ENCODE measurements at regions not wholly inside any gene's neighbourhood (a gene's known extent, or its start where the extent isn't known, plus 50 kb on each side); places are given as distances from the start of the nearest gene placed in this dataset.

DNA sequence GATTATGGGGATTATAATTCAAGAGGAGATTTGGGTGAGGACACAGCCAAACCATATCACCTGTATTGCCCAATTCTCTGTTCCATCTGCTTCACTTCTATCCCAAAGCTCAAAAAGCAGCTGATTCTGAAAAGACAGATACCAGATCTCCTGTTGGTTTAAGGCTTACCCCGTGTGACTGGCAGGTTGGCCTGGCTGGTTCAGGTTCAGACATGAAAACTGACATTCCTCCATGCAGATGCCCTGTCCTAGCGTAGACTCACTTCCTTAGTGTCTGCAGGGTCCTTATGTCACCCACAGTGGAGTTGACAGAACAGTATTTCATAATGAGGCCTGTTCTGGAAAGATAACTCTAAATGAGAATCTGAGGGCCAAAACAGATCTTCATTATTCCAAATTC, 61.1 kb upstream of the FLRT2 start:
- no peak for ATAC-seq
- ChIA-PET CTCF (no interaction called here), POLR2A (no interaction called here)
- H3K27ac Mint-ChIP-seq = no peak overlapping the region
- H3K4me1 Mint-ChIP-seq = peaks cover 22% of the 10 kb centered on the region
- H3K27me3 Mint-ChIP-seq (ENCODE audit: low read depth) = no peaks in the 10 kb centered on the region
- no peak for DNase-seq (ENCODE audit: low spot score)
- H3K9me3 Mint-ChIP-seq = peaks cover 6% of the 10 kb centered on the region; the same call in 1 of the 2 replicates
- H3K36me3 Mint-ChIP-seq = no peaks in the 10 kb centered on the region
- H3K4me3 Mint-ChIP-seq = no peak overlapping the region
- TF ChIP-seq, protein P1, sequence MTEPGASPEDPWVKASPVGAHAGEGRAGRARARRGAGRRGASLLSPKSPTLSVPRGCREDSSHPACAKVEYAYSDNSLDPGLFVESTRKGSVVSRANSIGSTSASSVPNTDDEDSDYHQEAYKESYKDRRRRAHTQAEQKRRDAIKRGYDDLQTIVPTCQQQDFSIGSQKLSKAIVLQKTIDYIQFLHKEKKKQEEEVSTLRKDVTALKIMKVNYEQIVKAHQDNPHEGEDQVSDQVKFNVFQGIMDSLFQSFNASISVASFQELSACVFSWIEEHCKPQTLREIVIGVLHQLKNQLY (CRISPR knock-in tag; IDR thresholded peaks at IDR 0.05) = no peak

DNA sequence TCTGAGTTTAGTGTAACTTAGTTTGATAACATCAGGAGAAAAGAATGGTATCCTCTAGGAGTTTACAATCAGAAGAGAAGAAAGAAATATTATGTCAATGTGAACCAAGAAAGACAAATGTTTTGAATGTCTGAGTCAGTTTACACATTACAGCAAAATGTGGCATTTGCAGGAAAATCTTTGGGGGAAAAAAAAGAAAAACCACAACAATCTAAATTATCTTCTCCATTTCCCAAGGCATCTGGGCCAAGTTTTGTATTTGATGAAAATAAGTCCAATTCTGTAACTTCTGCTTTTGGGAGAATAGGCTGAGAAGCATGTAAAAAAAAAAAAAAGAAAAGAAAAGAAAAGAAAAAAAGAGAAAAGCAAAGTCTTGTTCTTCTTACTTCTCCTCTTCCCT, 58.8 kb upstream of the FLRT2 start:
- Mint-ChIP-seq H3K4me3 (no peak overlapping the region), H3K36me3 (no peaks in the 10 kb centered on the region), H3K4me1 (peaks cover 6% of the 10 kb centered on the region), H3K27ac (no peak overlapping the region), H3K27me3 (ENCODE audit: low read depth) (no peaks in the 10 kb centered on the region), H3K9me3 (no peaks in the 10 kb centered on the region)
- ChIA-PET POLR2A (no interaction called here), CTCF (no interaction called here)
- DNase-seq (ENCODE audit: low spot score) (no peak), ATAC-seq (no peak)
- no peak for TF ChIP-seq MXD4 (CRISPR knock-in tag; IDR thresholded peaks at IDR 0.05; ENCODE audit: borderline replicate concordance)
- TF ChIP-seq, protein P2, sequence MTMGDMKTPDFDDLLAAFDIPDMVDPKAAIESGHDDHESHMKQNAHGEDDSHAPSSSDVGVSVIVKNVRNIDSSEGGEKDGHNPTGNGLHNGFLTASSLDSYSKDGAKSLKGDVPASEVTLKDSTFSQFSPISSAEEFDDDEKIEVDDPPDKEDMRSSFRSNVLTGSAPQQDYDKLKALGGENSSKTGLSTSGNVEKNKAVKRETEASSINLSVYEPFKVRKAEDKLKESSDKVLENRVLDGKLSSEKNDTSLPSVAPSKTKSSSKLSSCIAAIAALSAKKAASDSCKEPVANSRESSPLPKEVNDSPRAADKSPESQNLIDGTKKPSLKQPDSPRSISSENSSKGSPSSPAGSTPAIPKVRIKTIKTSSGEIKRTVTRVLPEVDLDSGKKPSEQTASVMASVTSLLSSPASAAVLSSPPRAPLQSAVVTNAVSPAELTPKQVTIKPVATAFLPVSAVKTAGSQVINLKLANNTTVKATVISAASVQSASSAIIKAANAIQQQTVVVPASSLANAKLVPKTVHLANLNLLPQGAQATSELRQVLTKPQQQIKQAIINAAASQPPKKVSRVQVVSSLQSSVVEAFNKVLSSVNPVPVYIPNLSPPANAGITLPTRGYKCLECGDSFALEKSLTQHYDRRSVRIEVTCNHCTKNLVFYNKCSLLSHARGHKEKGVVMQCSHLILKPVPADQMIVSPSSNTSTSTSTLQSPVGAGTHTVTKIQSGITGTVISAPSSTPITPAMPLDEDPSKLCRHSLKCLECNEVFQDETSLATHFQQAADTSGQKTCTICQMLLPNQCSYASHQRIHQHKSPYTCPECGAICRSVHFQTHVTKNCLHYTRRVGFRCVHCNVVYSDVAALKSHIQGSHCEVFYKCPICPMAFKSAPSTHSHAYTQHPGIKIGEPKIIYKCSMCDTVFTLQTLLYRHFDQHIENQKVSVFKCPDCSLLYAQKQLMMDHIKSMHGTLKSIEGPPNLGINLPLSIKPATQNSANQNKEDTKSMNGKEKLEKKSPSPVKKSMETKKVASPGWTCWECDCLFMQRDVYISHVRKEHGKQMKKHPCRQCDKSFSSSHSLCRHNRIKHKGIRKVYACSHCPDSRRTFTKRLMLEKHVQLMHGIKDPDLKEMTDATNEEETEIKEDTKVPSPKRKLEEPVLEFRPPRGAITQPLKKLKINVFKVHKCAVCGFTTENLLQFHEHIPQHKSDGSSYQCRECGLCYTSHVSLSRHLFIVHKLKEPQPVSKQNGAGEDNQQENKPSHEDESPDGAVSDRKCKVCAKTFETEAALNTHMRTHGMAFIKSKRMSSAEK (CRISPR knock-in tag; IDR thresholded peaks at IDR 0.05; ENCODE audit: borderline replicate concordance) = no peak
- TF ChIP-seq, protein P3, sequence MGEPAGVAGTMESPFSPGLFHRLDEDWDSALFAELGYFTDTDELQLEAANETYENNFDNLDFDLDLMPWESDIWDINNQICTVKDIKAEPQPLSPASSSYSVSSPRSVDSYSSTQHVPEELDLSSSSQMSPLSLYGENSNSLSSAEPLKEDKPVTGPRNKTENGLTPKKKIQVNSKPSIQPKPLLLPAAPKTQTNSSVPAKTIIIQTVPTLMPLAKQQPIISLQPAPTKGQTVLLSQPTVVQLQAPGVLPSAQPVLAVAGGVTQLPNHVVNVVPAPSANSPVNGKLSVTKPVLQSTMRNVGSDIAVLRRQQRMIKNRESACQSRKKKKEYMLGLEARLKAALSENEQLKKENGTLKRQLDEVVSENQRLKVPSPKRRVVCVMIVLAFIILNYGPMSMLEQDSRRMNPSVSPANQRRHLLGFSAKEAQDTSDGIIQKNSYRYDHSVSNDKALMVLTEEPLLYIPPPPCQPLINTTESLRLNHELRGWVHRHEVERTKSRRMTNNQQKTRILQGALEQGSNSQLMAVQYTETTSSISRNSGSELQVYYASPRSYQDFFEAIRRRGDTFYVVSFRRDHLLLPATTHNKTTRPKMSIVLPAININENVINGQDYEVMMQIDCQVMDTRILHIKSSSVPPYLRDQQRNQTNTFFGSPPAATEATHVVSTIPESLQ (CRISPR knock-in tag; IDR thresholded peaks at IDR 0.05) = no peak
- TF ChIP-seq NFE2L1 (CRISPR knock-in tag; IDR thresholded peaks at IDR 0.05) = no peak
- no peak for TF ChIP-seq ZNF423 (CRISPR knock-in tag; IDR thresholded peaks at IDR 0.05)
- no peak for TF ChIP-seq GRHL2 (CRISPR knock-in tag; IDR thresholded peaks at IDR 0.05; ENCODE audit: insufficient replicate concordance, severe bottlenecking)
- no peak for TF ChIP-seq FOXP1 (CRISPR knock-in tag; IDR thresholded peaks at IDR 0.05; ENCODE audit: borderline replicate concordance)
- TF ChIP-seq JUN (CRISPR knock-in tag; IDR thresholded peaks at IDR 0.05) = no peak
- no peak for TF ChIP-seq MYBL2 (CRISPR knock-in tag; IDR thresholded peaks at IDR 0.05)
- TF ChIP-seq TEAD4 (CRISPR knock-in tag; IDR thresholded peaks at IDR 0.05) = no peak
- no peak for TF ChIP-seq PRRX2 (CRISPR knock-in tag; IDR thresholded peaks at IDR 0.05)

DNA sequence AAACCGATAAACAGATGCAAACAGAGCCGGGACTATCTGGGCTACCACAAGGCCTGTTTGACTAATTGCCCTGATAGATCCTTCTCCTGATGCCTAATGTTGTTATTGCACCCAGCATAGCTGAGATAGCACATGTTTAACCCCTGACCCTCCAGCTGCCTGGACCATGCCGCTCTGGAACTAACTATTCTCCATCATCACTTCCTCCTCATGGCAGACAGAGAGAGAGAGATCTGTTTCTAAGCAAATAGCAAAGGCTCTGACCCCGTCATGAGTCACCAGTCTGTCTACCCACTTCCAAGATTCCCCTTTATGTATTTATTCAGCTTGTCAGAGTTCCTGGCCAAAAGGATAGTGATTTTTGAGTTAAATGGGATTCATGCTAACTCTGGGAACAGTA, 58.2 kb upstream of the FLRT2 start:
- ATAC-seq = no peak
- H3K4me3 Mint-ChIP-seq = no peak overlapping the region
- H3K27me3 Mint-ChIP-seq (ENCODE audit: low read depth) = no peaks in the 10 kb centered on the region
- CTCF ChIA-PET = no interaction called here
- POLR2A ChIA-PET = no interaction called here
- H3K27ac Mint-ChIP-seq = no peak overlapping the region
- H3K36me3 Mint-ChIP-seq = no peaks in the 10 kb centered on the region
- no peak for DNase-seq (ENCODE audit: low spot score)
- no peaks in the 10 kb centered on the region for H3K9me3 Mint-ChIP-seq
- H3K4me1 Mint-ChIP-seq = peaks cover 6% of the 10 kb centered on the region
- TF ChIP-seq, protein P4, sequence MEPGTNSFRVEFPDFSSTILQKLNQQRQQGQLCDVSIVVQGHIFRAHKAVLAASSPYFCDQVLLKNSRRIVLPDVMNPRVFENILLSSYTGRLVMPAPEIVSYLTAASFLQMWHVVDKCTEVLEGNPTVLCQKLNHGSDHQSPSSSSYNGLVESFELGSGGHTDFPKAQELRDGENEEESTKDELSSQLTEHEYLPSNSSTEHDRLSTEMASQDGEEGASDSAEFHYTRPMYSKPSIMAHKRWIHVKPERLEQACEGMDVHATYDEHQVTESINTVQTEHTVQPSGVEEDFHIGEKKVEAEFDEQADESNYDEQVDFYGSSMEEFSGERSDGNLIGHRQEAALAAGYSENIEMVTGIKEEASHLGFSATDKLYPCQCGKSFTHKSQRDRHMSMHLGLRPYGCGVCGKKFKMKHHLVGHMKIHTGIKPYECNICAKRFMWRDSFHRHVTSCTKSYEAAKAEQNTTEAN (CRISPR knock-in tag; IDR thresholded peaks at IDR 0.05) = no peak
- TF ChIP-seq, protein P5, sequence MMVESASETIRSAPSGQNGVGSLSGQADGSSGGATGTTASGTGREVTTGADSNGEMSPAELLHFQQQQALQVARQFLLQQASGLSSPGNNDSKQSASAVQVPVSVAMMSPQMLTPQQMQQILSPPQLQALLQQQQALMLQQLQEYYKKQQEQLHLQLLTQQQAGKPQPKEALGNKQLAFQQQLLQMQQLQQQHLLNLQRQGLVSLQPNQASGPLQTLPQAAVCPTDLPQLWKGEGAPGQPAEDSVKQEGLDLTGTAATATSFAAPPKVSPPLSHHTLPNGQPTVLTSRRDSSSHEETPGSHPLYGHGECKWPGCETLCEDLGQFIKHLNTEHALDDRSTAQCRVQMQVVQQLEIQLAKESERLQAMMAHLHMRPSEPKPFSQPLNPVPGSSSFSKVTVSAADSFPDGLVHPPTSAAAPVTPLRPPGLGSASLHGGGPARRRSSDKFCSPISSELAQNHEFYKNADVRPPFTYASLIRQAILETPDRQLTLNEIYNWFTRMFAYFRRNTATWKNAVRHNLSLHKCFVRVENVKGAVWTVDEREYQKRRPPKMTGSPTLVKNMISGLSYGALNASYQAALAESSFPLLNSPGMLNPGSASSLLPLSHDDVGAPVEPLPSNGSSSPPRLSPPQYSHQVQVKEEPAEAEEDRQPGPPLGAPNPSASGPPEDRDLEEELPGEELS (CRISPR knock-in tag; IDR thresholded peaks at IDR 0.05) = no peak
- TF ChIP-seq CREB1 (CRISPR knock-in tag; IDR thresholded peaks at IDR 0.05) (no peak), JAZF1 (CRISPR knock-in tag; IDR thresholded peaks at IDR 0.05) (no peak), CBFB (CRISPR knock-in tag; IDR thresholded peaks at IDR 0.05; ENCODE audit: low read depth) (no peak), RORB (CRISPR knock-in tag; IDR thresholded peaks at IDR 0.05) (no peak)
- TF ChIP-seq, protein P6, sequence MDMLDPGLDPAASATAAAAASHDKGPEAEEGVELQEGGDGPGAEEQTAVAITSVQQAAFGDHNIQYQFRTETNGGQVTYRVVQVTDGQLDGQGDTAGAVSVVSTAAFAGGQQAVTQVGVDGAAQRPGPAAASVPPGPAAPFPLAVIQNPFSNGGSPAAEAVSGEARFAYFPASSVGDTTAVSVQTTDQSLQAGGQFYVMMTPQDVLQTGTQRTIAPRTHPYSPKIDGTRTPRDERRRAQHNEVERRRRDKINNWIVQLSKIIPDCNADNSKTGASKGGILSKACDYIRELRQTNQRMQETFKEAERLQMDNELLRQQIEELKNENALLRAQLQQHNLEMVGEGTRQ (CRISPR knock-in tag; IDR thresholded peaks at IDR 0.05) = no peak
- TF ChIP-seq, protein P7, sequence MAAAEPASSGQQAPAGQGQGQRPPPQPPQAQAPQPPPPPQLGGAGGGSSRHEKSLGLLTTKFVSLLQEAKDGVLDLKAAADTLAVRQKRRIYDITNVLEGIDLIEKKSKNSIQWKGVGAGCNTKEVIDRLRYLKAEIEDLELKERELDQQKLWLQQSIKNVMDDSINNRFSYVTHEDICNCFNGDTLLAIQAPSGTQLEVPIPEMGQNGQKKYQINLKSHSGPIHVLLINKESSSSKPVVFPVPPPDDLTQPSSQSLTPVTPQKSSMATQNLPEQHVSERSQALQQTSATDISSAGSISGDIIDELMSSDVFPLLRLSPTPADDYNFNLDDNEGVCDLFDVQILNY (CRISPR knock-in tag; IDR thresholded peaks at IDR 0.05) = no peak

Measured in WTC11 (cell line).